HG03064 (cell line): ENCODE measurements at regions not wholly inside any gene's neighbourhood (a gene's known extent, or its start where the extent isn't known, plus 50 kb on each side); places are given as distances from the start of the nearest gene placed in this dataset.

Experiments
- ATAC-seq: cut with Tn5 transposase; IDR thresholded peaks from one replicate; pipeline ENCODE4 v1.9.1; 2021; ENCODE audit warnings: low read depth; ENCODE audit not compliant: unreplicated experiment

DNA sequence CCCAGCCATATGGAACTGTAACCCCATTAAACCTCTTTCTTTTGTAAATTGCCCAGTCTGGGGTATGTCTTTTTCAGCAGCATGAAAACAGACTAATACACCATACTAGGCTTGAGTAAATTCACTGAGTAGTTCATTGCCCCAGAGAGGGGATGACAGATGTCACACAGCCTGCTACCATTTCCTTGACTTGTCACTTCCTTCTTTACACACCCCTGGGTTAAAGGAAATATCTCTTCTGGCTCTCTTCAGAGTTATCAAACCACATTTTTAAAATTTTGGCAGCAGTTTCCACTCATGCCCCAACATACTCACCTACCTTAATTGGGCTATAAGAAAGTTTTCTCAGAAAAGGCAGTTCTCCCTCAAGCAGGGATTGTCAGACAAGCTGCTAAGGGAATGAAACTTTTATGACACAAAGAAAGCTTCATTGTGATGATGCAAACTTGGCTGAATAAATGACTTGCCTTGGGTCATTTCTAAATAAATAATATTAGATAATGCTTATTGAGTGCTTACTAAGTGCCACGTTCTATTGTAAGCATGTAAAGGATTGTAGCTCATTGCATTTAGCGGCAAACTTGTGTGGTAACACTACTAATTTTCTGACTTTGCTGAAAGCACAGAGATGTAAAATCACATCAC lies 68.0 kb upstream of the RBMS3 start:
- no peak for ATAC-seq

GRCh38 chr3:29214009-29214658 lies 66.7 kb upstream of the RBMS3 start:
- no peak for ATAC-seq

- ATAC-seq = no peak
Observed at GRCh38 chr3:29215948-29216347, 64.9 kb upstream of the RBMS3 start.

- ATAC-seq = no peak
Observed at GRCh38 chr3:29226706-29227105, 54.2 kb upstream of the RBMS3 start.

DNA sequence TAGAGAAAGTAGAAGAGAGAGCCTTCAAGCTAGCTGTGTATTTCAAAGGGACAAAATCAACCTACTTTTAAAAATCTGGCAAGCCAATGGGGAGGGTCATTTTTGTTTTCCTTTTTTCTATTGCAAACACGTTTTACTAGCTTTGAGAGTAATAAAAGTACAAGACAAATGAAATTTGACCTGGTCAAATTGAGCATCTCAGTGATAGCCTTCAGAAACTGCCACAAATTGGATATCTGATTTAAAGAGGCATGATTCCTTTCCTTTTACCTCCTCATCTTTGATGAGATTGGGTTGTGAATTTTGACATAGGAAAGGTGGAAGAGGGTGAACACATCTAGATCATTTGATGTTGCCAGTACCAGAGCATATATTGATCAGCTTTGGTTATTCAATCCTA lies 53.6 kb upstream of the RBMS3 start:
- no peak for ATAC-seq
